ENCODE measurements at regions not wholly inside any gene's neighbourhood (a gene's known extent, or its start where the extent isn't known, plus 50 kb on each side); places are given as distances from the start of the nearest gene placed in this dataset.

- Mint-ChIP-seq H3K4me3 (ENCODE audit: unreplicated experiment) (no peak overlapping the region), H3K4me1 (ENCODE audit: low read depth) (peaks cover 36% of the 10 kb centered on the region), H3K36me3 (ENCODE audit: low read depth) (peaks cover 6% of the 10 kb centered on the region), H3K27ac (ENCODE audit: unreplicated experiment) (no peak overlapping the region), H3K27me3 (ENCODE audit: low read depth) (no peaks in the 10 kb centered on the region), H3K9me3 (ENCODE audit: low read depth) (peaks cover 18% of the 10 kb centered on the region)
- DNase-seq (ENCODE audit: low spot score), result no peak
- no peak for TF ChIP-seq CTCF (IDR thresholded peaks at IDR 0.05)
These were observed 249.9 kb downstream of the NPR3 start for GRCh38 chr5:32961059-32961415.

- H3K4me1 Mint-ChIP-seq (ENCODE audit: low read depth), result peaks cover 33% of the 10 kb centered on the region
- peaks cover 6% of the 10 kb centered on the region for H3K9me3 Mint-ChIP-seq (ENCODE audit: low read depth)
- H3K36me3 Mint-ChIP-seq (ENCODE audit: low read depth), result no peaks in the 10 kb centered on the region
- DNase-seq (ENCODE audit: low spot score), result no peak
- no peak for TF ChIP-seq CTCF (IDR thresholded peaks at IDR 0.05)
- H3K27ac Mint-ChIP-seq (ENCODE audit: unreplicated experiment), result no peak overlapping the region
- no peaks in the 10 kb centered on the region for H3K27me3 Mint-ChIP-seq (ENCODE audit: low read depth)
- no peak overlapping the region for H3K4me3 Mint-ChIP-seq (ENCODE audit: unreplicated experiment)
These were observed 253.1 kb downstream of the NPR3 start for GRCh38 chr5:32964261-32964660.

- Mint-ChIP-seq H3K36me3 (ENCODE audit: low read depth) (no peaks in the 10 kb centered on the region), H3K9me3 (ENCODE audit: low read depth) (no peaks in the 10 kb centered on the region), H3K4me1 (ENCODE audit: low read depth) (peaks cover 31% of the 10 kb centered on the region), H3K27ac (ENCODE audit: unreplicated experiment) (no peak overlapping the region), H3K4me3 (ENCODE audit: unreplicated experiment) (no peak overlapping the region), H3K27me3 (ENCODE audit: low read depth) (no peaks in the 10 kb centered on the region)
- TF ChIP-seq CTCF (IDR thresholded peaks at IDR 0.05), result no peak
- DNase-seq (ENCODE audit: low spot score), result no peak
These were observed 262.5 kb downstream of the NPR3 start for GRCh38 chr5:32973646-32974045.

- H3K27me3 Mint-ChIP-seq (ENCODE audit: low read depth), result no peaks in the 10 kb centered on the region
- H3K36me3 Mint-ChIP-seq (ENCODE audit: low read depth), result peaks cover 3% of the 10 kb centered on the region
- DNase-seq (ENCODE audit: low spot score), result no peak
- no peaks in the 10 kb centered on the region for H3K9me3 Mint-ChIP-seq (ENCODE audit: low read depth)
- no peak for TF ChIP-seq CTCF (IDR thresholded peaks at IDR 0.05)
- H3K4me3 Mint-ChIP-seq (ENCODE audit: unreplicated experiment), result no peak overlapping the region
- peaks cover 41% of the 10 kb centered on the region for H3K4me1 Mint-ChIP-seq (ENCODE audit: low read depth)
- H3K27ac Mint-ChIP-seq (ENCODE audit: unreplicated experiment), result peak overlapping the region; percentile 60
These were observed 264.7 kb downstream of the NPR3 start for GRCh38 chr5:32975656-32976375.

- H3K9me3 Mint-ChIP-seq (ENCODE audit: low read depth), result peaks cover 18% of the 10 kb centered on the region
- DNase-seq (ENCODE audit: low spot score), result no peak
- H3K27ac Mint-ChIP-seq (ENCODE audit: unreplicated experiment), result no peak overlapping the region
- H3K4me3 Mint-ChIP-seq (ENCODE audit: unreplicated experiment), result no peak overlapping the region
- TF ChIP-seq CTCF (IDR thresholded peaks at IDR 0.05), result no peak
- no peaks in the 10 kb centered on the region for H3K27me3 Mint-ChIP-seq (ENCODE audit: low read depth)
- peaks cover 6% of the 10 kb centered on the region for H3K36me3 Mint-ChIP-seq (ENCODE audit: low read depth)
- peaks cover 50% of the 10 kb centered on the region for H3K4me1 Mint-ChIP-seq (ENCODE audit: low read depth)
These were observed 269.9 kb downstream of the NPR3 start for GRCh38 chr5:32981061-32981460.
